KMS-11 (cell line): ENCODE measurements at regions not wholly inside any gene's neighbourhood (a gene's known extent, or its start where the extent isn't known, plus 50 kb on each side); places are given as distances from the start of the nearest gene placed in this dataset.

ENCODE experiments used
- H2AFZ ChIP-seq: fragments of 200-600 bp; sonication (generic); 2 replicates; pipeline ENCODE4 v1.6.1; 2016; ENCODE audit warnings: antibody characterized with exemption, mixed run types, low read depth
- H3K27ac ChIP-seq: fragments of 200-600 bp; sonication (generic); 2 replicates; pipeline ENCODE4 v1.6.1; 2016; ENCODE audit warnings: mild to moderate bottlenecking, mixed run types
- H3K27me3 ChIP-seq: fragments of 200-600 bp; sonication (generic); 2 replicates; pipeline ENCODE4 v1.6.1; 2017; ENCODE audit warnings: mild to moderate bottlenecking, low read depth, mixed run types, moderate library complexity; ENCODE audit not compliant: insufficient read depth
- H3K36me3 ChIP-seq: fragments of 200-600 bp; sonication (generic); 2 replicates; pipeline ENCODE4 v1.6.1; 2017; ENCODE audit warnings: mild to moderate bottlenecking, mixed run types; ENCODE audit not compliant: insufficient read depth
- H3K4me1 ChIP-seq: fragments of 200-600 bp; sonication (generic); 2 replicates; pipeline ENCODE4 v1.6.1; 2016; ENCODE audit warnings: mild to moderate bottlenecking, low read depth, mixed run types; ENCODE audit not compliant: poor library complexity, severe bottlenecking
- H3K4me2 ChIP-seq: fragments of 200-600 bp; sonication (generic); 2 replicates; pipeline ENCODE4 v1.7.0; 2016; ENCODE audit warnings: mild to moderate bottlenecking, mixed run types
- H3K4me3 ChIP-seq: fragments of 200-600 bp; sonication (generic); IDR thresholded peaks from 2 replicates; pipeline ENCODE4 v1.6.1; 2017; ENCODE audit warnings: low read depth, low read length, mixed read lengths; ENCODE audit not compliant: insufficient read depth
- H3K79me2 ChIP-seq: fragments of 200-600 bp; sonication (generic); 2 replicates; pipeline ENCODE4 v1.6.1; 2016; ENCODE audit warnings: low read depth, mixed run types; ENCODE audit not compliant: insufficient read depth
- H3K9ac ChIP-seq: fragments of 200-600 bp; sonication (generic); 2 replicates; pipeline ENCODE4 v1.6.1; 2016; ENCODE audit warnings: mild to moderate bottlenecking, mixed run types
- H4K20me1 ChIP-seq: fragments of 200-600 bp; sonication (generic); 2 replicates; pipeline ENCODE4 v1.6.1; 2016; ENCODE audit warnings: mild to moderate bottlenecking, mixed run types; ENCODE audit not compliant: insufficient read depth
- CTCF ChIP-seq: fragments of 200-600 bp; sonication (generic); conservative IDR thresholded peaks from 2 replicates; pipeline ENCODE4 v1.6.1; 2017; ENCODE audit warnings: low read depth, mild to moderate bottlenecking, antibody characterized with exemption, low read length, moderate library complexity, mixed read lengths

GRCh38 chr6:15780437-15780836, 117.6 kb upstream of the DTNBP1 start:
- no peaks in the 10 kb centered on the region for H3K79me2 ChIP-seq
- no peak overlapping the region for H3K9ac ChIP-seq
- no peak overlapping the region for H3K4me2 ChIP-seq
- no peak overlapping the region for H3K4me3 ChIP-seq
- no peaks in the 10 kb centered on the region for H3K4me1 ChIP-seq
- no peak overlapping the region for H2AFZ ChIP-seq
- TF ChIP-seq CTCF, result no peak
- H3K27me3 ChIP-seq, result no peaks in the 10 kb centered on the region
- no peak overlapping the region for H3K27ac ChIP-seq
- no peaks in the 10 kb centered on the region for H4K20me1 ChIP-seq
- no peaks in the 10 kb centered on the region for H3K36me3 ChIP-seq

- Histone ChIP-seq H2AFZ (no peak overlapping the region), H3K4me3 (no peak overlapping the region), H3K79me2 (no peaks in the 10 kb centered on the region), H3K27ac (no peak overlapping the region), H3K9ac (no peak overlapping the region), H3K36me3 (no peaks in the 10 kb centered on the region), H3K27me3 (no peaks in the 10 kb centered on the region), H4K20me1 (no peaks in the 10 kb centered on the region), H3K4me1 (no peaks in the 10 kb centered on the region), H3K4me2 (no peak overlapping the region)
- no peak for TF ChIP-seq CTCF
Observed at GRCh38 chr6:15779726-15780125, 116.9 kb upstream of the DTNBP1 start.

GRCh38 chr6:15776458-15776980, 113.7 kb upstream of the DTNBP1 start:
- no peak overlapping the region for H2AFZ ChIP-seq
- H3K4me3 ChIP-seq, result no peak overlapping the region
- no peaks in the 10 kb centered on the region for H3K36me3 ChIP-seq
- H3K27ac ChIP-seq, result no peak overlapping the region
- TF ChIP-seq CTCF, result no peak
- H3K27me3 ChIP-seq, result no peaks in the 10 kb centered on the region
- no peaks in the 10 kb centered on the region for H4K20me1 ChIP-seq
- H3K79me2 ChIP-seq, result no peaks in the 10 kb centered on the region
- H3K9ac ChIP-seq, result no peak overlapping the region
- no peaks in the 10 kb centered on the region for H3K4me1 ChIP-seq
- no peak overlapping the region for H3K4me2 ChIP-seq

GRCh38 chr6:15775741-15776140, 112.9 kb upstream of the DTNBP1 start:
- Histone ChIP-seq H3K27ac (no peak overlapping the region), H4K20me1 (no peaks in the 10 kb centered on the region), H3K4me3 (no peak overlapping the region), H3K4me2 (no peak overlapping the region), H3K79me2 (no peaks in the 10 kb centered on the region), H3K9ac (no peak overlapping the region), H2AFZ (no peak overlapping the region), H3K27me3 (no peaks in the 10 kb centered on the region), H3K36me3 (no peaks in the 10 kb centered on the region), H3K4me1 (no peaks in the 10 kb centered on the region)
- TF ChIP-seq CTCF, result no peak
